Upper lobe of left lung (tissue), 4 donors: ENCODE measurements at regions not wholly inside any gene's neighbourhood (a gene's known extent, or its start where the extent isn't known, plus 50 kb on each side); places are given as distances from the start of the nearest gene placed in this dataset.

Source experiments
- CTCF ChIP-seq, 6 experiments: fragments of 450-650 bp in 4 of 6; fragments of 200-600 bp in 2 of 6; sonication (generic) in 2 of 6; IDR thresholded peaks; one replicate each; pipeline ENCODE4 v1.5.1; 2016 to 2019; ENCODE audit warnings: antibody characterized with exemption in 6 of 6
- EP300 ChIP-seq, 4 donors: sonication (generic); formaldehyde crosslinking; IDR thresholded peaks; one replicate each; pipeline ENCODE4 v1.5.1; 2017; ENCODE audit warnings: antibody characterized with exemption in 4 of 4, control low read depth in 2 of 4
- POLR2A ChIP-seq, 4 donors: fragments of 450-650 bp; IDR thresholded peaks; one replicate each; pipeline ENCODE4 v1.5.1; 2016 to 2017; ENCODE audit warnings: antibody characterized with exemption in 4 of 4, mild to moderate bottlenecking in 2 of 4
- POLR2AphosphoS5 ChIP-seq, 2 donors: sonication (generic); formaldehyde crosslinking; IDR thresholded peaks; one replicate each; pipeline ENCODE4 v1.5.1; 2017; ENCODE audit warnings: antibody characterized with exemption in 2 of 2

GRCh38 chr7:12942609-12943008 lies 255.2 kb downstream of the ARL4A start:
- TF ChIP-seq EP300 (IDR thresholded peaks at IDR 0.05), result no peak
- TF ChIP-seq CTCF (IDR thresholded peaks at IDR 0.05), result no peak
- TF ChIP-seq POLR2A (IDR thresholded peaks at IDR 0.05), result no peak
- no peak for TF ChIP-seq POLR2AphosphoS5 (IDR thresholded peaks at IDR 0.05)
